HK-2 (cell line): ENCODE measurements at regions not wholly inside any gene's neighbourhood (a gene's known extent, or its start where the extent isn't known, plus 50 kb on each side); places are given as distances from the start of the nearest gene placed in this dataset.

ENCODE experiments used
- DNase-seq: peaks from one replicate; pipeline ENCODE4 v3.0.0-alpha.2; 2018; ENCODE audit not compliant: unreplicated experiment

DNA sequence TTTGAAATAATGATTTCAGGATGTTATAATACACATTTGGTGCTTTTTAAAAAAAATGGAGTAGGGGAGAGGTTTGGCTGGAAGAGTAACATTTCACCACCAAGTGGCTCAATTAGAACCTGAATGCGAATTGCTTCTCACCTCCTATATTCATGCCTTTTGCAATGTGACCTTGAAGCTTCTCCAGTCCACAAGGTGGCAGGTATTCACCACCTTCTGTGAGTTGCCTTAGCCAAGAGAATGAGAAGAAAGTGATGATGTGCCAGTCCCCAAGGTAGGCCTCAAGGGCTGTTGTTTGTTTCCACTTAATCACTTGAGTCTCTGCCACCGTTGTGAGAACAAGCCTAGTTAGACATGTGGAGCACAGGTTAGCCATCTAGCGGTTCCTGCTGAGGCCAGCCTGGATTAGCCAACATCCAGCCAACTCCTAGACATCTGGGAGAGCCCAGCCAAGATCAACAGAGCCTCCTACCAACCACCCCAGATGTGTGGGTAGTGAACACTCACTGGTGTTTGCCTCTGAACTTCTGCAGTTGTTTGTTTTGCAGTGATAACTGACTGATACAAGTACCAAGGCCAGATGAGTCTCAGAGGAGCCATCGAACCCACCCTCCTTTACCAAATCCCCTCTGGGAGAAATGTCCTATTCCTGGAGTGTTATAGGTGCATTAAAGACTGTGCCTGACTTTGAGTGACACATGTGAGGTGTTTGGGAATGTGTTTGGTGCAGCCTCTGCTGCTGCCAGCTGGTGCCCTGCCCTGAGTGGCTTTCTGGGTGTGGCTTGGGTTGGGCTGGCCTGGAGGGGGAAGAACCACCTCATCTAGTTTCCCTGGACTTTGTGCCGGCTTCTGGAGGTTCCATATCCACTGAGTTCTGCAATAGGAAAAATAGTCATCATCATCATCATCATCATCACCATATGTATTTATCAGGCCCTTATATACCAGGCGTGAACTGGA, 132.5 kb upstream of the RFLNA start:
- no peak for DNase-seq

DNA sequence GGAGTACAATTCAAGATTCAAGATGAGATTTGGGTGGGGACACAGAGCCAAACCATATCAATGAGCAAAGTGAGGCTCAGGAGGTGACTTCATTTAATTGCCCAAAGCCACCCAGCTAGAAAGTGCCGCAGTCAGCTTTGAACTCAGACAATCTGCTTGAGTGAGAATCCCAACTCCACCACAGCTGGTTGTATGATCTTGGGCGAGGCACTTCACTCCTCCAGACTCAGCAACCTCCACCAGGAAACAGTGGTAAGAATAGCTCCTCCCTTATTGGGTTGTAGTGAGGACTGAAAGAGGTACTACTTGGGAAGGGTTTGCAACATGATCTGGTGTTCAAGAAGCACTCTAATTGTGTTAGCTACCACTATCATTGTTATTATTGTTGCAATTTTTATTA, 129.2 kb upstream of the RFLNA start:
- no peak for DNase-seq

- DNase-seq: no peak
Measured at GRCh38 chr12:124167141-124167540, 127.8 kb upstream of the RFLNA start.

DNA sequence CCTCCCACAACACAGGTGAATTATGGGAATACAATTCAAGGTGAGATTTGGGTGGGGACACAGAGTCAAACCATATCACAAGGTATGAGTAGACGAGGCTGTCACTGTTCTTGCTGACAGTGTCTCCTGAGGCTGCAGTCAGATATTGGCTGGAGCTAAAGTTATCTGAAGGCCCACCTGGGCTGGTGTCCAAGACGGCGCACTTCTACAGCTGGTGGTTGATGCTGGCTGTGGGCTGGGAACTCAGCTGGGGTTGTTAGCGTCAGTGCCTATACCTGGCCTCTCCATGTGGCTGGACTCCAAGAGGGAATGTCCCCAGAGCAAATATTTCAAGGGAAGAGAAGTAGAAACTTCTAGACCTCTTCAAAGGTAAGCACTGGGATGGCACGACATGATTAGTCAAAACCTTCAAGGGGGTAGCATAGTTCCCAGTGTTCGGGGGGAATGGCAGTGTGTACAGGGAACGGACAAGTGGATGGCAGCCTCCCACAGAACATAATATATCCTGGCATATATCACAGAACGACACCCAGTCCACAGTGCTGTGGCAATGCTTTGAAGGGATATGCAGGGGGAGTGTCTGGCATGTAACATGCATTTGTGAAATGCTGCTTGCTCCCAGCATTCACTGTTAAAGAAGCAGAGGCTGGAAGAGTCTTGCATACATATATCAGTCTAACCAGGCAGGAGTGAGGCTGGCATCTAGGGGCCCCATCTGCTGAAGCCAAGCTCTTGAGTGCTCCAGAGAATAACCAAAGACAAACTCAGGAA, 126.7 kb upstream of the RFLNA start:
- DNase-seq: no peak

- DNase-seq: no peak
Measured at GRCh38 chr12:124169577-124170284, 125.2 kb upstream of the RFLNA start.

DNA sequence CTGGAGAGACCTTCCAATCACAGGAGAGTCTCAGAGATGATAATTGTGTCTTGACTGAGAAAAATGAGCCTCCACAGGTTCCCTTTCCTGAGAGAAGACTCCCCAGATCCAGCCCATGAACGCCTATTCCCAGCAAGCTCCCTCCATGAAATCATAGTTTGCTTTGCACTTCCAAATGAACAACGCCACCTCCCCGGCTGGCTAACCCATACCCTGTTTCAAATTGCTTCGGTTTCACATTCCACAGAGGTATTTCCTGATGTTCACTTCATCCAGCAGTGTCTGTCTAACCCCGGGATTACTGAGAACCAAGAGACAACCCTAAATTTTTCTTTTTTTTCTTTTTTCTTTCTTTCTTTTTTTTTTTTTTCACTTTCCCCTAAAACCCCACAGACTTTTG, 124.1 kb upstream of the RFLNA start:
- no peak for DNase-seq

- DNase-seq: no peak
Measured at GRCh38 chr12:124171231-124171979, 123.5 kb upstream of the RFLNA start.

GRCh38 chr12:124172636-124173035, 122.3 kb upstream of the RFLNA start:
- peak; percentile 71 for DNase-seq

DNA sequence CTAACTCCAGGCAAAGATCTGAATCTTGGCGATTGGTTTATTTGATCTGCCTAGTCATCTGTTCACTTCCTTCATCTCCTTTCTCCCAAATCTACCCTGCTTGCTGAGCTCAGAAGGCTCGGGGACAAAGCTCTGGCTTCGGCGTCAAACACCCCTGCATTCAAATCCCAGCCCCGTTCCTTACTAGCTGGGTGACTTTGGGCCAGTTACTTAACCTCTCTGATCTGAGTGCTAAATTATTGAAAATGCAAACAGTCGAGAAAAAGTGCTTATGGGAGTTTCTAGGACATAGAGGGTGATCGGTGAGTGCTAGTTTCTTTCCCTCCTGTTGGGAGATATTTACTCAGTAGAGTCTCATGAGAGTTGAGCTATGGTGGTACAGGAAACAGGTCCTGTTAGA, 121.2 kb upstream of the RFLNA start:
- DNase-seq: no peak

DNA sequence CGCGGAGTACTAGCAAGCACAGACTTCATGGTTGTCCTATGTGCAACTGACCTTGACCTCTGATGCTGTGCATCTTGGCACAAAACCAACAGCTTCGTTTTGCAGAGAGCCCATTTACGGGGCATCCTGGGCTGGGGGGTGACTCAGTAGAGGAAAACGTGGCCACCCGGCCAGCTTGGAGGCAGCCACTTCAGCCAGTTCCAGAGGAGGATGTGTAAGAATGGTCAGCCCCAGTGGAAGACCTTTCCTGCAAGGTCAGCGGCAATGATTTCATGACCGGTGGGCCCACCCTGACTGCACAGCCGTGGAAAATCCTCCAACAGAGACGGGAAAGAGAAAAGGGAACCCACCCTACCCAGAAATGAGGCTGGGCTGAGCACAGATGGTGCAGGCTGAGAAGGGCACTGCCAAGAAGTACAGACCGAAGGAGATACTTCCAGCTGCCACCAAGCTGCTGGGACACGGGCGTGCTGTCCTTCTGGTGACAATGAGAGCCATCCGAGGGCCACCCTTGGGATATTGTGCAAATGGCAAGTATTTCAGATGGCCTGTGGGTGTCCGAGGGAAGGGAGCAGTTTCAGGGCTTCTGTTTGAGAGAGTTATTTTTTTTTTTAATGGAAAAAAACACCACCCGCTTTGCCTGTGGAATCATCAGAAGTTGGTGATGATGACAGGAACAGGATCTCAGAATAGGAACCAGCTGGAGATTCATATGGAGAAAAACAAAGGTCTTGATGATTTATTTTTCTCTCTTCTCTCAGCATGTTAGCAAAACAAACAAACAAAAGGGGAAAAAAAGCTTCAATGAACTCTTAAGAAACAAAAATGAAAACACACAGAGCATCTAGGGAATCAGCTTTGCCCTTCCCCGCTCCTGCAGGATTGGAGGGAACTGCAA, 120.2 kb upstream of the RFLNA start:
- DNase-seq: peak; percentile 80

DNA sequence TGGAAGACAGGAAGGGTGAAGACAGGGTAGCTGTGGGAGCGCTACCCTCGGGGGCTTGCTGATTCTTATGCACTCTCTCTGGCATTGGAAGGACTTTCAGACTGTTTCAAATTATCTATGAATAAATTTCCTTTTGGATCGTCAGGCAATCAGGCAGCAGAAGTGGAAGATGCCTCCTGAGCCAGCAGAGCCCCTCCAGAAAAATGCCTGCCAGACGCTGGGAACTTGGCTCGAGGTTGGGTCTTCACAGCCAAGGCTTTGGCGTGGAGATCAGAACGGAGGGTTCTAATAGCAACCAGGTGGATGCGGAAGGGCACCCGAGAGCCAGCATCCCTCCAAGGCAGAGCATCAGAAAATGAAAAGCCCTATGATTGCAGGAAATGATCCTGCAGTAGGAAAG, 119.2 kb upstream of the RFLNA start:
- DNase-seq: no peak

- DNase-seq: no peak
Measured at GRCh38 chr12:124177276-124177950, 117.5 kb upstream of the RFLNA start.

GRCh38 chr12:124177951-124178316, 117.0 kb upstream of the RFLNA start:
- DNase-seq: no peak

DNA sequence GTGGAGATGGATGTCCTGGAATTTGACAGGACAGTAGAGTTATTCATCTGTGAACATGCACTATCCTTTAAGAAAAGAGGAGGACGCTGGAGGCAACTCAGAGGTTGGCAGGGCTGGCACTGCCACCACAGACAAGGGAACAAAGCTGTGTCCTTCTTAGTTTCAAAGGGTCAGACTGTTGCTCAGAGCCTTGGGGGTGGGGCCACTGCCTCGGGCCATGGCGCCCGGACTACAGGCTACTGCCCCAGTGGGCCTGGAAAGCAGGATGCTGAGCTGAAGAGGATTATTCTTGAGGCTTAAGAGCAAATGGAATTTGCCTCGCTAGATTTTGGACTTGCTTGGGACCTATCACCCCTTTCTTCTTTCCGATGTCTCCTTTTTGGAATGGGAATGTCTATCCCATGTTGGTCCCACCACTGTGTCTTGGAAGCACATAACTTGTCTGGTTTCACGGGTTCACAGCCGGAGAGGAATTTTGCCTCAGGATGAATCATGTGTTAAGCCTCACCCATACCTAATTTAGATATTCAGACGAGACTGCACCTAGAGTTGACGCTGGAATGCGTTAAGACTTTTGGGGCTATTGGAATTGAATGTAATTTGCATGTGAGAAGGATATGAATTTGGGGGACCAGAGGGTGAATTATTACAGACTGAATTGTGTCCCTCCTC, 114.8 kb upstream of the RFLNA start:
- no peak for DNase-seq

GRCh38 chr12:124183172-124183571, 111.7 kb upstream of the RFLNA start:
- DNase-seq: no peak

DNA sequence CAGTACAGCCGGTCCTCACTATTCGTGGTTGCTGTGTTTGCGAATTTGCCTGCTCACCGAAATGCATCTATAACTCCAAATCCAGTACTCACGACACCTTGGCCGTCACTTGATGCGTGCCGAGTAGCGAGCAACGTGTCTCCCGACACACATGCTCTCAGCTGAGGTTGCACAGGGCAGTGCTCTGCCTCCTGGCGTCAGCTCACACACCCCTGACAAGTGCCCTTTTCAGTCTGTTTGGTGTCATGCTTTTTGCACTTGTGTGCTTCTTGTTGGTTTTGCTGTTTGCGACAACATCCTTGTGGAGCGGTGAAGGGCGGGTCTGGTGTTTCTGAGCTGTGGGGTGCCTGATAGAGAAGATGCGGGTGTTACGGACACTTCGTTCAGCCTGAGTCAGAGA, 110.4 kb upstream of the RFLNA start:
- no peak for DNase-seq

GRCh38 chr12:124185971-124186686, 108.8 kb upstream of the RFLNA start:
- DNase-seq: no peak

GRCh38 chr12:124188084-124188483, 106.8 kb upstream of the RFLNA start:
- no peak for DNase-seq
